HEK293T (cell line): ENCODE measurements at regions not wholly inside any gene's neighbourhood (a gene's known extent, or its start where the extent isn't known, plus 50 kb on each side); places are given as distances from the start of the nearest gene placed in this dataset.

Source experiments
- BHLHE40 ChIP-seq: fragments of 450-650 bp; IDR thresholded peaks from 2 replicates; pipeline ENCODE4 v1.6.1; 2016; ENCODE audit warnings: mild to moderate bottlenecking, moderate library complexity, borderline replicate concordance
- ELF4 ChIP-seq: fragments of 450-650 bp; IDR thresholded peaks from 2 replicates; pipeline ENCODE4 v1.6.1; 2017; ENCODE audit warnings: antibody characterized with exemption
- FOXA1 ChIP-seq: fragments of 450-650 bp; IDR thresholded peaks from 2 replicates; pipeline ENCODE4 v1.6.1; 2016; ENCODE audit warnings: mild to moderate bottlenecking
- FOXM1 ChIP-seq: fragments of 450-650 bp; IDR thresholded peaks from 2 replicates; pipeline ENCODE4 v1.6.1; 2017; ENCODE audit warnings: mild to moderate bottlenecking, borderline replicate concordance
- SP1 ChIP-seq: fragments of 450-650 bp; IDR thresholded peaks from 2 replicates; pipeline ENCODE4 v1.6.1; 2017
- SUZ12 ChIP-seq: fragments of 450-650 bp; IDR thresholded peaks from 2 replicates; pipeline ENCODE4 v1.6.1; 2016; ENCODE audit warnings: mild to moderate bottlenecking
- TARDBP ChIP-seq: fragments of 450-650 bp; IDR thresholded peaks from 2 replicates; pipeline ENCODE4 v1.6.1; 2016
- ZNF384 ChIP-seq: fragments of 450-650 bp; IDR thresholded peaks from 2 replicates; pipeline ENCODE4 v1.6.1; 2016

GRCh38 chr3:13188181-13188779, 115.1 kb upstream of the IQSEC1 start:
- TF ChIP-seq FOXM1 (no peak), ZNF384 (no peak), ELF4 (no peak), SP1 (no peak), TARDBP (no peak), FOXA1 (no peak), SUZ12 (no peak), BHLHE40 (no peak)
